Tibial artery (tissue), 4 donors: ENCODE measurements at regions not wholly inside any gene's neighbourhood (a gene's known extent, or its start where the extent isn't known, plus 50 kb on each side); places are given as distances from the start of the nearest gene placed in this dataset.

ENCODE experiments used
- DNase-seq, 2 donors: peaks; one replicate each; pipeline ENCODE4 v3.0.0-alpha.2; 2019
- H3K27ac ChIP-seq, 2 donors: fragments of 200-600 bp; sonication (generic) in 1 of 2; 1 replicate in 1 of 2; 2 replicates in 1 of 2; pipeline ENCODE4 v1.5.1; 2018 to 2019; ENCODE audit warnings: mild to moderate bottlenecking in 1 of 2
- H3K27me3 ChIP-seq, 2 donors: fragments of 200-600 bp; sonication (generic) in 1 of 2; one replicate each; pipeline versions ENCODE4 v1.5.1 to v1.6.0; 2016 to 2019
- H3K36me3 ChIP-seq, 3 donors: fragments of 200-600 bp; sonication (generic) in 2 of 3; one replicate each; pipeline ENCODE4 v1.5.1; 2016 to 2019; ENCODE audit warnings: mild to moderate bottlenecking in 2 of 3
- H3K4me1 ChIP-seq, 4 donors: fragments of 200-600 bp; sonication (generic) in 2 of 4; 1 replicate in 3 of 4; 2 replicates in 1 of 4; pipeline ENCODE4 v1.5.1; 2016 to 2019
- H3K4me3 ChIP-seq, 2 donors: fragments of 200-600 bp; sonication (generic) in 1 of 2; 1 replicate in 1 of 2; 2 replicates in 1 of 2; pipeline ENCODE4 v1.5.1; 2018 to 2019; ENCODE audit warnings: mild to moderate bottlenecking in 2 of 2
- H3K9me3 ChIP-seq, 3 donors: fragments of 200-600 bp; sonication (generic) in 1 of 3; one replicate each; pipeline ENCODE4 v1.5.1; 2016 to 2019
- intact Hi-C: fragments of 100-400 bp; cut with DNase I; formaldehyde crosslinking; loops from one replicate; pipeline ENCODE4 v1.15.0; 2023; ENCODE audit warnings: low total_unique reads
- TF ChIP-seq, protein P1 (sequence below), 2 experiments: fragments of 200-600 bp in 1 of 2; fragments of 450-650 bp in 1 of 2; IDR thresholded peaks; one replicate each; pipeline ENCODE4 v1.5.1; 2017 to 2019; ENCODE audit warnings: antibody characterized with exemption in 2 of 2, mild to moderate bottlenecking in 1 of 2, moderate library complexity in 1 of 2

DNA sequence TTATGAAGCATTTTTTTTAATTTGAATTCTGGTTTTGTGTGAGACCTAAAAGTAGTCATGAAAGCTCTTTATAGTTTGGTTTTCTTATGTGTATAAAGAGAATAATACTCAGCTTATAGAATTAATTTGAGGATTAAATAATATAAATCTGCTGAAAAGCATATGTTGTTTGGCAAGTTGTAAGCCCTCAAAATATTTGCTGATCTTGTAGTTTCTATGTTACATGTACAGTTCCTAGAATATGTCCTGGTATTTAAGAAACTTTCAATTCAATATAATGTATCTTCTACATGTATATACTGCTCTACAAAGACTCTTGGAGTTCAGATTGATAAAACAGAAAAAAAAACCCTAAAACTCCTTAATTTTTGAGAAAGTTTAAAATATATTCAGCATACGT, 605.5 kb upstream of the FAM98A start:
- H3K27me3 ChIP-seq: no peaks in the 10 kb centered on the region
- intact Hi-C loops: no loop called here
- no peaks in the 10 kb centered on the region for H3K9me3 ChIP-seq
- H3K36me3 ChIP-seq: no peaks in the 10 kb centered on the region
- TF ChIP-seq, protein P1, sequence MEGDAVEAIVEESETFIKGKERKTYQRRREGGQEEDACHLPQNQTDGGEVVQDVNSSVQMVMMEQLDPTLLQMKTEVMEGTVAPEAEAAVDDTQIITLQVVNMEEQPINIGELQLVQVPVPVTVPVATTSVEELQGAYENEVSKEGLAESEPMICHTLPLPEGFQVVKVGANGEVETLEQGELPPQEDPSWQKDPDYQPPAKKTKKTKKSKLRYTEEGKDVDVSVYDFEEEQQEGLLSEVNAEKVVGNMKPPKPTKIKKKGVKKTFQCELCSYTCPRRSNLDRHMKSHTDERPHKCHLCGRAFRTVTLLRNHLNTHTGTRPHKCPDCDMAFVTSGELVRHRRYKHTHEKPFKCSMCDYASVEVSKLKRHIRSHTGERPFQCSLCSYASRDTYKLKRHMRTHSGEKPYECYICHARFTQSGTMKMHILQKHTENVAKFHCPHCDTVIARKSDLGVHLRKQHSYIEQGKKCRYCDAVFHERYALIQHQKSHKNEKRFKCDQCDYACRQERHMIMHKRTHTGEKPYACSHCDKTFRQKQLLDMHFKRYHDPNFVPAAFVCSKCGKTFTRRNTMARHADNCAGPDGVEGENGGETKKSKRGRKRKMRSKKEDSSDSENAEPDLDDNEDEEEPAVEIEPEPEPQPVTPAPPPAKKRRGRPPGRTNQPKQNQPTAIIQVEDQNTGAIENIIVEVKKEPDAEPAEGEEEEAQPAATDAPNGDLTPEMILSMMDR (IDR thresholded peaks at IDR 0.05): no peak
- no peak overlapping the region for H3K27ac ChIP-seq
- no peak for DNase-seq
- no peak overlapping the region for H3K4me3 ChIP-seq
- no peaks in the 10 kb centered on the region for H3K4me1 ChIP-seq

DNA sequence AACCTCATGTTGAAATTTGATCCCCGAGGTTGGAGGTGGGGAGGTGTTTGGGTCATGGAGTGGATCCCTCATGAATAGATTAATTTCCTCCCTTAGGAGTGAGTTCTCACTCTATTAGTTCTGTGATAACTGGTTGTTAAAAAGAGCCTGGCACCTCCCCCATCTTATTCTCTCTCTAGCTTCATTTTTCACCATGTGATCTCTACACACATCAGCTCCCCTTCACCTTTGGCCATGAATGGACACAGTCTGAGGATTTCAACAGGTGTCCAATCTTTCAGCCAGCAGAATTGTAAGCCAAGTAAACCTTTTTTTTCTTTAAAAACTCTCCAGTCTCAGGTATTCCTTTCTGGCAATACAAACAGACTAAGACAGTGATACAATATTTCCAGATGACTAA, 602.0 kb upstream of the FAM98A start:
- H3K4me1 ChIP-seq: no peaks in the 10 kb centered on the region
- no peaks in the 10 kb centered on the region for H3K9me3 ChIP-seq
- H3K36me3 ChIP-seq: no peaks in the 10 kb centered on the region
- H3K27ac ChIP-seq: no peak overlapping the region
- no peak overlapping the region for H3K4me3 ChIP-seq
- intact Hi-C loops: no loop called here
- H3K27me3 ChIP-seq: no peaks in the 10 kb centered on the region
- TF ChIP-seq, protein P1 (IDR thresholded peaks at IDR 0.05): no peak
- no peak for DNase-seq

DNA sequence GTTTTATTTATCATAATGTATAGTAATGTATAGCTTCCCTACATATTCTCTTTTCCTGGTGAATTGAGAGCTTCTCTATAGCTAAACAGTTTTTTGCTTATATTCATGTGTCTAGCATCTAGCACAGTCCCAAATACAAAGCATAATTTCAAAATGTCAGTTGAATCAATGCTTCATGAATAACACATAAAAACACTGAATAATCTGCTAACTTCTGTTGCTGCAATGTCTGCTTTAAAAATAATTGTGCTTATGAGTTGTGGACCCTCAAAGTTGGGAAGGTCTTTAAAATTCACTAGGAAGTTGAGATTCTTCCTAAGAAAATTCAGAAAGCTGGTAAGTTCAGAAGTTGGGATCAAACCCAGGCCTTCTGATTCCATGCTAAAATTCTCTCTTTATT, 600.9 kb upstream of the FAM98A start:
- H3K27me3 ChIP-seq: no peaks in the 10 kb centered on the region
- H3K9me3 ChIP-seq: no peaks in the 10 kb centered on the region
- intact Hi-C loops: no loop called here
- no peak overlapping the region for H3K4me3 ChIP-seq
- DNase-seq: no peak
- no peaks in the 10 kb centered on the region for H3K4me1 ChIP-seq
- TF ChIP-seq, protein P1 (IDR thresholded peaks at IDR 0.05): no peak
- no peak overlapping the region for H3K27ac ChIP-seq
- H3K36me3 ChIP-seq: no peaks in the 10 kb centered on the region

DNA sequence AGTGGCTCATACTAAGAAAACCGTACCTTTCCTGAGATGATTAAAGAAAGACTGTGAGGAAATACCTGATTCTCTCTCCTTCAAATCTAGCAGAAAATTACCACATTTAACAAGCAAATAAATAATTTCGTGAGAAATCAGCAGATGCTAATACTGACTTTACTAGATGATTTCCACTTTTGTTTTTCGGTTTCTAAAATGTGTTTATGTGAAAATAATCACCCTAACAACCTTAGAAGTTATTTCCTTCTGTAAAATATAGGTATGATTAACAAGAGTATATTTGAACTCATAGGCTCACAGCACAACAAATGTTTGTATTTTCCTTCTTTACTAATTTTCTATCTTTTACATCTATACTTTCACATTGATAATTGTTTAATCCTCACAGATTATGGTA, 594.1 kb upstream of the FAM98A start:
- Histone ChIP-seq H3K4me1 (no peaks in the 10 kb centered on the region), H3K27ac (no peak overlapping the region), H3K9me3 (no peaks in the 10 kb centered on the region), H3K4me3 (no peak overlapping the region), H3K36me3 (no peaks in the 10 kb centered on the region), H3K27me3 (no peaks in the 10 kb centered on the region)
- intact Hi-C loops: no loop called here
- TF ChIP-seq, protein P1 (IDR thresholded peaks at IDR 0.05): no peak
- no peak for DNase-seq

DNA sequence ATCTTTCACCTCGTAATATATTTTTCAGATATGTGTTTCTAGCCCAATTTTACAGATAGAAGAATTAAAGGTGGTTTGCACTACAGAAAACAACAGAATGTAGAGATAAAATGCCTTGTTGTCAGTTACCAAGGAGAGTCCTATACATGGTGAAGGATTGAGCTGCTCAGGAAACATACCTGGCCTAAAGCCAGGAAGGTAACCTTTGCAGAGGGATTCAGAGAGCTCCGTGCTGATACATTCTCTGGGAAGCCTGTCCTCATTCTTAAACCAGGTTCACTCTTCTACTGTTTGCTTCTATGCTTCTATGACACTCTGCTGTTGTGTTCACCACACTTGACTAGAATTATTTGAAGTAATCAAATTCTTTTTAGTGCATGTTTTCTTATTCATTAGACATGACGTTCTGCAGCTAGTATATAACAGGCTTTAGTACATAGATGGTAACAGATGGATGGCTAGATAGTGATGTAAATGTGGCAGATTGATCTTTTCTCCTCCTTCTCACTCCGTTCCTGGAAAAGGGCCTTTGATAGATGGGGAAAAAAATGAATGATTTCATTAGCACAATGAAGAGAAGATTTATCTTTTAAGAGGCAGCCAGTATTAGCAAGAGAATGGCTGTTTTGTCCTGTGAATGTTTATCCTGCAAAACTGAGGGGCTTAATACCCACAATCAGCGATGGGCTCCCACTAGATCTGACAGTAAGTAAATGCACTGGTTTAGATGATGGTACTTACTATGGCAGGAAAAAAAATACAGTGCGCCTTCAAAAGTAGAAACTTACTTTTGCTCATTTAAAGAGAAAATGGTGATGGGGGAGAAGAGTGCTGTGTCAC, 589.6 kb upstream of the FAM98A start:
- no peaks in the 10 kb centered on the region for H3K36me3 ChIP-seq
- no peak for DNase-seq
- H3K27ac ChIP-seq: no peak overlapping the region
- intact Hi-C loops: no loop called here
- H3K4me3 ChIP-seq: no peak overlapping the region
- H3K9me3 ChIP-seq: no peaks in the 10 kb centered on the region
- H3K27me3 ChIP-seq: no peaks in the 10 kb centered on the region
- TF ChIP-seq, protein P1 (IDR thresholded peaks at IDR 0.05): no peak
- H3K4me1 ChIP-seq: no peaks in the 10 kb centered on the region
